ENCODE measurements at regions not wholly inside any gene's neighbourhood (a gene's known extent, or its start where the extent isn't known, plus 50 kb on each side); places are given as distances from the start of the nearest gene placed in this dataset.
"Not testable (repeated sequence)": the region's sequence is repeated elsewhere in the genome, so short reads cannot be mapped to it uniquely, and the experiment has no call there.

DNA sequence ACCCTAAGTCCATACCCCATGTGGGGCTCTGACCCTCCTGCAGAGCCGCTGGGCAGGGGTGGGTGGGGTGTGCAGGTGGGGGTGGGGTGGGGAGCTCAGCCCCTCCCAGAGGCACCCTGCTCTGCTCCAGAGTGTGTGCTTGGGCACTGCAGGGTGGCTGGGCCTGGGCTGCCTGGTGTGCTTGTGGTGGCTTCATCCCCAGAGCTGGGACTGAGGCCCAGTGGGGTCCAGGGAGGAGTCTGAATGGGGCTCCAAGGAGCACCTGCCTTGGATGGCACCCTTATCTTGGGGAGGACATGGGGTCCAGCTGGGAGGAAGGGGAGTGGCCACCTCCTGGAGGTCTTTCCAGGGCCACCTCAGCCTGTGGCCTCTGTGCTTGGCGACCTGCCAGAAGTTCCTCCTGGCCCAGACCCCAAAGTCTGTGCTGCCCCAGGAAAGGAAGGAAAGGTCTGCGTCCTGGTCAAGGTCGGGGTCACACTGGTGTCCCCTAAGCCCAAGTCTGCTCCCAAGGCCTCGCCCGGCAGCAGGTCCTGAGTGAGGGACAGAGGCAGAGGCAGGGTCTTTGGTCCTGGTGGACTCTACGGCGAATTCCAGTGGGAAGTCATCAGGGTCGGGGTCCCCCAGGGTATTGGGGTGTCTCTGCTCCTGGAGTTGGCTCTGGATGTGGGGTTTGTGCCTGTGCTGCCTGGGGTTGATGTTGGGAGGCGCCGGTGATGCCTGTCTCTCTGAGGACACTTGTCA lies 373.4 kb downstream of the TMEM121 start:
- H3K4me3 ChIP-seq (ENCODE audit: low read depth, low read length), result peak overlapping the region; percentile 21
- TF ChIP-seq POLR2A (IDR thresholded peaks at IDR 0.05; ENCODE audit: extremely low read depth, insufficient read length) (no peak), CTCF (IDR thresholded peaks at IDR 0.05; ENCODE audit: low read depth, low read length) (no peak), MAX (IDR thresholded peaks at IDR 0.05; ENCODE audit: low read depth, low read length) (no peak), MYC (IDR thresholded peaks at IDR 0.05; ENCODE audit: low read depth, low read length) (no peak)

GRCh38 chr14:105900398-105901160 lies 374.2 kb downstream of the TMEM121 start:
- DNase-seq (ENCODE audit: low read depth), result no peak
- no peak overlapping the region for H3K4me3 ChIP-seq (ENCODE audit: low read depth, low read length)
- TF ChIP-seq MAX (IDR thresholded peaks at IDR 0.05; ENCODE audit: low read depth, low read length) (no peak), MYC (IDR thresholded peaks at IDR 0.05; ENCODE audit: low read depth, low read length) (no peak), CTCF (IDR thresholded peaks at IDR 0.05; ENCODE audit: low read depth, low read length) (no peak)

More for the DNA sequence above, 373.4 kb downstream of the TMEM121 start:
- DNase-seq (ENCODE audit: low read depth), result no peak

DNA sequence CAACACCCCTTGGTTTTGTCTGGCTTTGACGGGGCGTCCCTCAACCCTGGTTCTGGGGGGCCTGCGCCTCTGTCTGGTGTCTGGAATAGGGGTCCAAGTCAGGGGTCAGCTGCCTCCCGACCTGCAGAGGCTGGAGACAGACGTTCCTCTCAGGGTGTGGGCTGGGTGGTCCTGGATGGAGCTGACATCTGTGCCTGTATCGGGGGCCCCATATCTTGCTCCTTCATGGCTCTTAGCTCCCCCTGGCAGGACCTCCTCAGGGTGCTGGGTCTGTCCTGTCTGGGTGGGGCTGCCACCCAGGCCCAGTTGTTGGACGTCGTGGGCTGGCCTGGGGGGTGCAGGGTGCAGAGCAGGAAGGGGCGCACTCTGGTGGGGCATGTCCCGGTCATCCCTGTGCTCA lies 374.8 kb downstream of the TMEM121 start:
- H3K4me3 ChIP-seq (ENCODE audit: low read depth, low read length), result no peak overlapping the region
- DNase-seq (ENCODE audit: low read depth), result no peak
- TF ChIP-seq POLR2A (IDR thresholded peaks at IDR 0.05; ENCODE audit: extremely low read depth, insufficient read length) (no peak), MAX (IDR thresholded peaks at IDR 0.05; ENCODE audit: low read depth, low read length) (no peak), MYC (IDR thresholded peaks at IDR 0.05; ENCODE audit: low read depth, low read length) (no peak), CTCF (IDR thresholded peaks at IDR 0.05; ENCODE audit: low read depth, low read length) (no peak)

- no peak for DNase-seq (ENCODE audit: low read depth)
- no peak overlapping the region for H3K4me3 ChIP-seq (ENCODE audit: low read depth, low read length)
- no peak for TF ChIP-seq MAX (IDR thresholded peaks at IDR 0.05; ENCODE audit: low read depth, low read length)
- TF ChIP-seq POLR2A (IDR thresholded peaks at IDR 0.05; ENCODE audit: extremely low read depth, insufficient read length), result no peak
- TF ChIP-seq MYC (IDR thresholded peaks at IDR 0.05; ENCODE audit: low read depth, low read length), result no peak
- TF ChIP-seq CTCF (IDR thresholded peaks at IDR 0.05; ENCODE audit: low read depth, low read length), result no peak
Measured at GRCh38 chr14:105902131-105902898, 375.9 kb downstream of the TMEM121 start.

DNA sequence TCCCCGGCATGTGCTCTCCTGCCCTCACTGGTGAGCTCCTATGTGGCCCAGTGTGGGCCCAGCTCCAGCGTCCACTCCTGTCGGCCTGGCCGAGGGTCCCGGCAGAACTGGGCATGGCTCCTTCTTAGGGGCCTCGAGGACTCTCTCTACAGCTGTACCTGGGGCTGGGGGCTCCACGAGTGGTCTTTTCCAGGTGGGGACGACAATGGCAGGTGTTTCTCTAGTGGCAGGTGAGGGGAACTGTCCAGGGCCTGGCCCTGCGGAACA lies 376.4 kb downstream of the TMEM121 start:
- H3K4me3 ChIP-seq (ENCODE audit: low read depth, low read length), result not testable (repeated sequence)

DNA sequence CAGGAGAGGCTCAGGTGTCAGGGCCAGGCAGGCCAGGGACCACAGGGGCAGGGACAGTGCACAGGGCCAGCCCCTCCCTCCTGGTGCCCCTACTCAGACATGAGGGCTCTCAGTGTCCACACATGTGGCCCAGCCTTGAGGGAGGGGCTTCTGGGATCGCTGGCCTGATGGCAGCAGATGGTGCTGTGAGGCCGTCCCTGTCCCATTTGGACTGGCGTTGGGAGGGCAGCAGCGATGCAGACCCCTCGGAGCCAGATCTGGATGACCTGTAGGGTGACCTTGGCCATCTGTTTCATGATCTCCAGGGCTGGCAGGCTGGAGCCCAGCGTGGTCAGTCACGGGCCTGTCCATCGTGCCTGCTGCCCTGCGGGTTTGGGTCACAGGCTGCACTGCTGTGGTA lies 377.6 kb downstream of the TMEM121 start:
- H3K4me3 ChIP-seq (ENCODE audit: low read depth, low read length), result no peak overlapping the region
- TF ChIP-seq MYC (IDR thresholded peaks at IDR 0.05; ENCODE audit: low read depth, low read length) (no peak), MAX (IDR thresholded peaks at IDR 0.05; ENCODE audit: low read depth, low read length) (no peak), CTCF (IDR thresholded peaks at IDR 0.05; ENCODE audit: low read depth, low read length) (no peak), POLR2A (IDR thresholded peaks at IDR 0.05; ENCODE audit: extremely low read depth, insufficient read length) (no peak)
- DNase-seq (ENCODE audit: low read depth), result no peak

More for the DNA sequence above, 376.4 kb downstream of the TMEM121 start:
- not testable (repeated sequence) for DNase-seq (ENCODE audit: low read depth)

All from NB4 (cell line).